Activated naive CD8-positive, alpha-beta T cell treated with anti-CD3 and anti-CD28 coated beads for 36 hours (primary cell): ENCODE measurements at regions not wholly inside any gene's neighbourhood (a gene's known extent, or its start where the extent isn't known, plus 50 kb on each side); places are given as distances from the start of the nearest gene placed in this dataset.
"Not testable (repeated sequence)": the region's sequence is repeated elsewhere in the genome, so short reads cannot be mapped to it uniquely, and the experiment has no call there.

ENCODE experiments used
- DNase-seq: peaks from one replicate; pipeline ENCODE4 v3.0.0; 2021
- H3K27ac Mint-ChIP-seq: one replicate; pipeline ENCODE4 v1.8.0; 2022; ENCODE audit warnings: mild to moderate bottlenecking, moderate library complexity, mixed read lengths
- H3K27me3 Mint-ChIP-seq: one replicate; pipeline ENCODE4 v1.8.0; 2022; ENCODE audit warnings: mild to moderate bottlenecking, mixed read lengths
- H3K36me3 Mint-ChIP-seq: one replicate; pipeline ENCODE4 v1.8.0; 2021; ENCODE audit warnings: mild to moderate bottlenecking, mixed read lengths
- H3K4me1 Mint-ChIP-seq: one replicate; pipeline ENCODE4 v1.8.0; 2021; ENCODE audit warnings: mixed read lengths
- H3K4me3 Mint-ChIP-seq: one replicate; pipeline ENCODE4 v1.8.0; 2022; ENCODE audit warnings: mild to moderate bottlenecking, moderate library complexity, mixed read lengths
- H3K9me3 Mint-ChIP-seq: one replicate; pipeline ENCODE4 v1.8.0; 2022; ENCODE audit warnings: mixed read lengths

- DNase-seq, H3K4me3 Mint-ChIP-seq, H3K27ac Mint-ChIP-seq, H3K27me3 Mint-ChIP-seq, H3K36me3 Mint-ChIP-seq: not testable (repeated sequence)
- H3K9me3 Mint-ChIP-seq = peaks cover 21% of the 10 kb centered on the region
- peaks cover 13% of the 10 kb centered on the region for H3K4me1 Mint-ChIP-seq
Observed at GRCh38 chr1:66424530-66424929, 109.4 kb upstream of the SGIP1 start.

GRCh38 chr1:66426239-66426853 lies 107.6 kb upstream of the SGIP1 start:
- H3K27me3 Mint-ChIP-seq = no peaks in the 10 kb centered on the region
- H3K27ac Mint-ChIP-seq = no peak overlapping the region
- no peak for DNase-seq
- H3K4me3 Mint-ChIP-seq = no peak overlapping the region
- peaks cover 31% of the 10 kb centered on the region for H3K9me3 Mint-ChIP-seq
- H3K36me3 Mint-ChIP-seq = peaks cover 17% of the 10 kb centered on the region
- peaks cover 11% of the 10 kb centered on the region for H3K4me1 Mint-ChIP-seq

- H3K9me3 Mint-ChIP-seq = peaks cover 39% of the 10 kb centered on the region
- DNase-seq, H3K4me3 Mint-ChIP-seq, H3K4me1 Mint-ChIP-seq, H3K27me3 Mint-ChIP-seq, H3K27ac Mint-ChIP-seq: not testable (repeated sequence)
- peaks cover 21% of the 10 kb centered on the region for H3K36me3 Mint-ChIP-seq
Observed at GRCh38 chr1:66430815-66431214, 103.1 kb upstream of the SGIP1 start.

DNA sequence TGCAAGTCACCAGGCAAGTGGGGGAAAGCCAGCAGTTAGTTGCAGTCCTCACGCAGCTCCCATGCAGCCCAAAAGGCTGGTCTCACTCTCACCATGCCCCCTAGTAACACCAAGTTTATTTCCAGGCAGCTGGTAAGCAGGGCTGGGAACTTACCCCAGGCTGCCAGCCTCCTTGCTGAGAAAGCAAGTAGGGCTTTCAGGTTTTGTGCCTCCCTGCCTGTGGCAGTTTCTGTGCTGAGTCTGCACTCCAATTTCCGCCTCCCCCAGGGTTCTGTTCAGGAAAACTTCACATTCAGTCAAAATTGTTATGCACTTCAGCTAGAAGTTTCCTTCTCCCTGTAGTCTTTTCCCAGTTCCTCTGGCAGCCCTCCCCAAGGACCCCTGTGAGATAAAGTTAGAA lies 102.0 kb upstream of the SGIP1 start:
- no peaks in the 10 kb centered on the region for H3K27me3 Mint-ChIP-seq
- DNase-seq = no peak
- H3K4me3 Mint-ChIP-seq = no peak overlapping the region
- peaks cover 39% of the 10 kb centered on the region for H3K9me3 Mint-ChIP-seq
- H3K4me1 Mint-ChIP-seq = peaks cover 10% of the 10 kb centered on the region
- peaks cover 21% of the 10 kb centered on the region for H3K36me3 Mint-ChIP-seq
- H3K27ac Mint-ChIP-seq = no peak overlapping the region

- peaks cover 29% of the 10 kb centered on the region for H3K9me3 Mint-ChIP-seq
- H3K27me3 Mint-ChIP-seq = no peaks in the 10 kb centered on the region
- peaks cover 20% of the 10 kb centered on the region for H3K4me1 Mint-ChIP-seq
Observed at GRCh38 chr1:66433611-66434010, 100.3 kb upstream of the SGIP1 start.

GRCh38 chr1:66434096-66434495 lies 99.9 kb upstream of the SGIP1 start:
- no peak overlapping the region for H3K27ac Mint-ChIP-seq
- H3K4me1 Mint-ChIP-seq = peaks cover 25% of the 10 kb centered on the region
- no peak for DNase-seq
- H3K4me3 Mint-ChIP-seq = no peak overlapping the region
- peaks cover 24% of the 10 kb centered on the region for H3K9me3 Mint-ChIP-seq
- peaks cover 17% of the 10 kb centered on the region for H3K36me3 Mint-ChIP-seq
- H3K27me3 Mint-ChIP-seq = no peaks in the 10 kb centered on the region

More at GRCh38 chr1:66433611-66434010, 100.3 kb upstream of the SGIP1 start:
- no peak overlapping the region for H3K4me3 Mint-ChIP-seq
- H3K36me3 Mint-ChIP-seq = peaks cover 20% of the 10 kb centered on the region
- H3K27ac Mint-ChIP-seq = no peak overlapping the region
- DNase-seq = no peak

GRCh38 chr1:66435541-66435940 lies 98.4 kb upstream of the SGIP1 start:
- Mint-ChIP-seq H3K27me3 (no peaks in the 10 kb centered on the region), H3K36me3 (peaks cover 10% of the 10 kb centered on the region), H3K27ac (no peak overlapping the region), H3K9me3 (peaks cover 16% of the 10 kb centered on the region), H3K4me3 (no peak overlapping the region), H3K4me1 (peaks cover 37% of the 10 kb centered on the region)
- no peak for DNase-seq

GRCh38 chr1:66436378-66437135 lies 97.4 kb upstream of the SGIP1 start:
- no peaks in the 10 kb centered on the region for H3K27me3 Mint-ChIP-seq
- H3K27ac Mint-ChIP-seq = peak overlapping the region; percentile 66
- DNase-seq = peak; percentile 71
- H3K36me3 Mint-ChIP-seq = peaks cover 7% of the 10 kb centered on the region
- peaks cover 37% of the 10 kb centered on the region for H3K4me1 Mint-ChIP-seq
- no peak overlapping the region for H3K4me3 Mint-ChIP-seq
- H3K9me3 Mint-ChIP-seq = peaks cover 8% of the 10 kb centered on the region

DNA sequence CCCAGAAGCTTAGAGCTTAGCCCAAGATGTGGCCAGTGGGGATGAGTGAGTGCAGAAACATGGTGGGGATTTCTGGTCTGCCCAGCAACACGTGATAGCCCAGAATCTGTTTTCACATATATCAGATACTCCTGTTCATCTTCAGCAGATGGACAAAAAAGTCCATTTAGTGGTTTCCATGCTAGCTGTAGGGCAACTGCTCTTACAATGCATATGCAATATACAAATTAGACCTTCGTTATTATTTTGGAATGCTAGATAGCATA lies 96.9 kb upstream of the SGIP1 start:
- H3K36me3 Mint-ChIP-seq = peaks cover 7% of the 10 kb centered on the region
- no peak overlapping the region for H3K4me3 Mint-ChIP-seq
- DNase-seq = no peak
- peaks cover 5% of the 10 kb centered on the region for H3K9me3 Mint-ChIP-seq
- H3K27me3 Mint-ChIP-seq = no peaks in the 10 kb centered on the region
- H3K27ac Mint-ChIP-seq = peak overlapping the region; percentile 31
- peaks cover 37% of the 10 kb centered on the region for H3K4me1 Mint-ChIP-seq

DNA sequence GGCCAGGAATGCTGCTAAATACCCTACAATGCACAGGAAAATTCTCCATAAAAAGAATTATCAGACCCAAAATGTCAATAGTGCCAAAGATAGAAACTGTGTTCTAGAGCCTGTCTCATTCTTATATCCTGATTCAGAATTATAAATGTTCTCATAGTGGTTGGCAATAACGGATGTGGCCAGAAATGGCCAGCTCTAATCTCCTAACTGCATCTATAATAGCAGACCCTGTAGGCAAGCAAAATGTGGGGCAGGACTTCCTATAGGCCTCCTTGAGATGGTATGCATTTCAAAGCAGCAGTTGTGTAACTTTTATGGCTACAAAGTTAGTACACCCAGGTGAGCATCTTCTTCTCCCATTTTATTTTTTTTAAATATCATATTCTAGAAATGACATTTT lies 95.9 kb upstream of the SGIP1 start:
- Mint-ChIP-seq H3K27ac (peak overlapping the region; percentile 86), H3K36me3 (peaks cover 3% of the 10 kb centered on the region), H3K4me1 (peaks cover 37% of the 10 kb centered on the region), H3K27me3 (no peaks in the 10 kb centered on the region), H3K9me3 (no peaks in the 10 kb centered on the region), H3K4me3 (no peak overlapping the region)
- no peak for DNase-seq

DNA sequence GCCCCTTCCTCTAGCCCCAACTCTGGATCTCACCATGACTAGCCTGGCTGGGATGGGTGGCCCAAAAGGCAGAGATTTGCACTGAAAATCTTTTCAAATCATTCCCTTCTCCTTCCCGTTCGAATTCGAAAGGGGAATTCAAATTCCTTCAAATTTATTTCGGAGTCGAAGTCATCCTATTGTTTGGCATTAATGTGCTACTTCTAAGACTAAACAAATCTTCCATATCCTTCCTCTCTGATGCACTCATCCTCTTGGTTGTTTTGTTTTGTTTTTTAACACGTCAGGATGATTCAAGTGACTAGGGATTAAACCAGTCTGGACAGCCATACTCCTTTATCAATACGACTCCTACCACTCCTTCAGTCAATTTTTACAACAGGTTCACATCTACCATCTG lies 95.5 kb upstream of the SGIP1 start:
- Mint-ChIP-seq H3K36me3 (peaks cover 3% of the 10 kb centered on the region), H3K9me3 (no peaks in the 10 kb centered on the region), H3K27me3 (no peaks in the 10 kb centered on the region), H3K27ac (peak overlapping the region; percentile 86), H3K4me1 (peaks cover 37% of the 10 kb centered on the region), H3K4me3 (peak overlapping the region; percentile 46)
- DNase-seq = no peak

DNA sequence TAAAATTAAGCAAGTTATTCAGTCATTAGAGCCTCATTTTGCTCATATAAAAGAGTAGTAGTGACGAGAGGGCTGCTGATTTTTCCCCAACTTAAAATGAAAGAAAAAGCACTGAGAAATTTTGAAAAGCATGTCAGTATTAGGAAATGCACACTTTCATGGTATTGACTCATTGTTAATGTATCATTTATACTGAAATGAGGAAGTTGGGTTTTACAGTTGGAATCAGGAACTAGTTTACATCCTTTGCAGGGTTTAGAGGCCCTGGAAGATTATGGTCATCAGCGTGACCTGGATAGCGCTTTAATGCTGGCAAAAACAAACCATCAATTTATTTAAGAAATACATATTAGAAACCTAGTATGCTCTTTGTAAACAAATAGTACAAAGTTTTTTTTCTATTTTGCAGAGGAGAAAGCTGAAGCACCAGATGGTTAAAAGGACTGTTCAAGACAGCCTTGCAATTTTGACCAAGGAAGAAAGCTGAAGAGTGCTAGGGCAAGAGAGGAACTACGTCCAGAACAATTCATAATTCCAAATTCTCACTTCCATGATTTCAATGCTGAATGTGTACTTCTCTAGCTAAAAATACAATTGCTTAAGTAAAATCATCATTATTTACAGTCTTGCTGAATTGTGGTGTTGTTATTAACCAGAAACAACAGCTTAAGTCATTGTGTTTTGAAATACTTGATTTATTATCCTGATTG lies 94.8 kb upstream of the SGIP1 start:
- Mint-ChIP-seq H3K27ac (peak overlapping the region; percentile 86), H3K9me3 (no peaks in the 10 kb centered on the region), H3K4me1 (peaks cover 43% of the 10 kb centered on the region), H3K4me3 (peak overlapping the region; percentile 46), H3K27me3 (no peaks in the 10 kb centered on the region), H3K36me3 (peaks cover 3% of the 10 kb centered on the region)
- no peak for DNase-seq

GRCh38 chr1:66443793-66444192 lies 90.2 kb upstream of the SGIP1 start:
- peaks cover 2% of the 10 kb centered on the region for H3K36me3 Mint-ChIP-seq
- H3K9me3 Mint-ChIP-seq = peaks cover 2% of the 10 kb centered on the region
- H3K27me3 Mint-ChIP-seq = peaks cover 7% of the 10 kb centered on the region
- H3K27ac Mint-ChIP-seq = no peak overlapping the region
- H3K4me3 Mint-ChIP-seq = no peak overlapping the region
- peaks cover 42% of the 10 kb centered on the region for H3K4me1 Mint-ChIP-seq
- no peak for DNase-seq

DNA sequence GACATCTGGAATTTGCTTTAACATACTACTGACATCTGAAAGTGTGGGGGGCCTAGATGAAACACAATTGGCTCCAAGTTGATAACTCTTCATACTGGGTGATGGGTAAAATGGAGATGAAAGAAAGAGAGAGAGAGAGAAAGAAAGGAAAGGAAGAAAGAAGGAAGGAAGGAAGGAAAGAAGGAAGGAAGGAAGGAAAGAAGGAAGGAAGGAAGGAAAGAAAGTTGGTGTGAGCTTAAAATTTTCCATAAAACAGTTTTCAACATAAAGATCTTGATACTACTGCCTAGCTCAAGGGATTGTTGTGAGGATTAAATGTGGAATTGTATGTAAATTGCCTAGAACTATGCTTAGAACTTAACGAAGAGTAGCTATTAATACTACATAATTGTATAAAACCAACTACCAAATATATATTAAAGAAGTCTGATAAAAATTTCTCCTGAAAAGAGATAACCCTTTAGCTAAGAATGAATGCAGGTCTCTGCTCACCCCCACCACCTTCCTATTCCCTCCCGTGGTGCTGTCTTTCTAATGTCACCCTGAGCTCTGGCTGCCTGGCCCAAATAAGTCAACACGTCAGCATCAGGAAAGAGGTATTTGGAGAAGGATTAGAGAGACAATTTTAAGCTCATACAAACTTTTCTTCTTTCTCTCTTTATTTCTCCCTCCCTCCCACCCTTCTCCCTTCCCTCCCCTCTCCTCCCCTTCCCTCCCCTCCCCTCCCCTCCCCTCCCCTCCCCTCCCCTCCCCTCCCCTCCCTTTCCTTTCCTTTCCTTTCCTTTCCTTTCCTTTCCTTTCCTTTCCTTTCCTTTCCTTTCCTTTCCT lies 89.3 kb upstream of the SGIP1 start:
- Mint-ChIP-seq H3K27me3 (peaks cover 7% of the 10 kb centered on the region), H3K9me3 (peaks cover 2% of the 10 kb centered on the region), H3K4me1 (peaks cover 34% of the 10 kb centered on the region), H3K27ac (peak overlapping the region; percentile 94), H3K4me3 (peak overlapping the region; percentile 78), H3K36me3 (peaks cover 2% of the 10 kb centered on the region)
- DNase-seq = no peak
